Osteocyte (in vitro differentiated cells): ENCODE measurements at regions not wholly inside any gene's neighbourhood (a gene's known extent, or its start where the extent isn't known, plus 50 kb on each side); places are given as distances from the start of the nearest gene placed in this dataset.

Source experiments
- DNase-seq: peaks from one replicate; pipeline ENCODE4 v3.0.0; 2021; ENCODE audit warnings: mixed read lengths; ENCODE audit not compliant: unreplicated experiment; ENCODE audit errors: extremely low spot score
- H3K27ac Mint-ChIP-seq: one replicate; pipeline ENCODE4 v1.8.0; 2021; ENCODE audit warnings: mild to moderate bottlenecking, mixed read lengths; ENCODE audit not compliant: unreplicated experiment
- H3K27me3 Mint-ChIP-seq: one replicate; pipeline ENCODE4 v1.8.0; 2021; ENCODE audit warnings: mixed read lengths; ENCODE audit not compliant: unreplicated experiment
- H3K36me3 Mint-ChIP-seq: one replicate; pipeline ENCODE4 v1.8.0; 2021; ENCODE audit warnings: mixed read lengths; ENCODE audit not compliant: unreplicated experiment
- H3K4me1 Mint-ChIP-seq: one replicate; pipeline ENCODE4 v1.8.0; 2021; ENCODE audit warnings: mixed read lengths; ENCODE audit not compliant: unreplicated experiment
- H3K4me3 Mint-ChIP-seq: one replicate; pipeline ENCODE4 v1.8.0; 2021; ENCODE audit warnings: mild to moderate bottlenecking, moderate library complexity, mixed read lengths; ENCODE audit not compliant: unreplicated experiment
- H3K9me3 Mint-ChIP-seq: one replicate; pipeline ENCODE4 v1.8.0; 2021; ENCODE audit warnings: mixed read lengths; ENCODE audit not compliant: unreplicated experiment
- TF ChIP-seq, protein P1 (sequence below): fragments of 200-600 bp; sonication (generic); IDR thresholded peaks from 2 replicates; pipeline ENCODE4 v1.5.0; 2021; ENCODE audit warnings: antibody characterized with exemption, mild to moderate bottlenecking, moderate library complexity

DNA sequence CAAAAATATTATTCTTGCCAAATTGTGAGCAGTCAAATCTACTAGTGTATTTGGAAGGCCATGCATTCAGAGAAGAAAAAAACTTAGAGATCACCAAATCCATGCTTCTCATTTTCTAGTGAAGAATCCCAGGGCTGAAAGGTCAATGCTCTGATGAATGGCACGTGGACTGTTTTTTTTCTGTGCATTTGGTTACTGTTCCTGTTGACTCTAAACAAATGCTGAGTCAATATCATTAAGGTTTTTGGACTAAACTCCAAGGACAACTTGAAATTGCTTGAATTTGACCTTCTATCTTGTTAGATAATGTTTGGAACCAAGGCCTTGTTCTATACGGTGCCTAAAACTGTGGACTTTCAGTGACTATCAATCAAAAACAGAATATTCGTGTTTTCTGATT lies 142.2 kb downstream of the OSTF1 start:
- Mint-ChIP-seq H3K27me3 (peaks cover 16% of the 10 kb centered on the region), H3K27ac (no peak overlapping the region), H3K36me3 (no peaks in the 10 kb centered on the region), H3K4me1 (no peaks in the 10 kb centered on the region), H3K9me3 (peaks cover 3% of the 10 kb centered on the region), H3K4me3 (no peak overlapping the region)
- no peak for DNase-seq
- TF ChIP-seq, protein P1, sequence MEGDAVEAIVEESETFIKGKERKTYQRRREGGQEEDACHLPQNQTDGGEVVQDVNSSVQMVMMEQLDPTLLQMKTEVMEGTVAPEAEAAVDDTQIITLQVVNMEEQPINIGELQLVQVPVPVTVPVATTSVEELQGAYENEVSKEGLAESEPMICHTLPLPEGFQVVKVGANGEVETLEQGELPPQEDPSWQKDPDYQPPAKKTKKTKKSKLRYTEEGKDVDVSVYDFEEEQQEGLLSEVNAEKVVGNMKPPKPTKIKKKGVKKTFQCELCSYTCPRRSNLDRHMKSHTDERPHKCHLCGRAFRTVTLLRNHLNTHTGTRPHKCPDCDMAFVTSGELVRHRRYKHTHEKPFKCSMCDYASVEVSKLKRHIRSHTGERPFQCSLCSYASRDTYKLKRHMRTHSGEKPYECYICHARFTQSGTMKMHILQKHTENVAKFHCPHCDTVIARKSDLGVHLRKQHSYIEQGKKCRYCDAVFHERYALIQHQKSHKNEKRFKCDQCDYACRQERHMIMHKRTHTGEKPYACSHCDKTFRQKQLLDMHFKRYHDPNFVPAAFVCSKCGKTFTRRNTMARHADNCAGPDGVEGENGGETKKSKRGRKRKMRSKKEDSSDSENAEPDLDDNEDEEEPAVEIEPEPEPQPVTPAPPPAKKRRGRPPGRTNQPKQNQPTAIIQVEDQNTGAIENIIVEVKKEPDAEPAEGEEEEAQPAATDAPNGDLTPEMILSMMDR = no peak

DNA sequence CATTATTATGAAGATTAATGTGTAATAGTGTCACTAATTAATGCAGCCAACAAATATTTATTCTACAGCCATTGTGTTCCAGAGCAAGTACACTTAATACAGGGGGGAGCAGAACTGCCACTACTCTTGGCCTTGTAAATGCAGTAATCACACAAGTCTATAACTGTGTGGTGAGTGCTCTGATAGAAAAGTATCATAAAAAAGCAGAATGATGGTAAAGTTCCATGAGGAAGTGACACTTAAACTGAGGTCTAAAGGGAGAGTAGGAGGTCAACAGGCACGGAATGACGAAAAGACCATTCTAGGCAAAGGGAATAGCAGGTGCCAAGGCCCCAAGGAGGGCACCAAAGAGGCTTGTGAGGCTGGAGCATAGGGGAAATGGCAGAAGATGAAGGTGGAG lies 142.9 kb downstream of the OSTF1 start:
- TF ChIP-seq, protein P1 = no peak
- peaks cover 16% of the 10 kb centered on the region for H3K27me3 Mint-ChIP-seq
- DNase-seq = no peak
- H3K9me3 Mint-ChIP-seq = peaks cover 3% of the 10 kb centered on the region
- no peaks in the 10 kb centered on the region for H3K36me3 Mint-ChIP-seq
- H3K4me3 Mint-ChIP-seq = no peak overlapping the region
- H3K4me1 Mint-ChIP-seq = no peaks in the 10 kb centered on the region
- H3K27ac Mint-ChIP-seq = no peak overlapping the region

DNA sequence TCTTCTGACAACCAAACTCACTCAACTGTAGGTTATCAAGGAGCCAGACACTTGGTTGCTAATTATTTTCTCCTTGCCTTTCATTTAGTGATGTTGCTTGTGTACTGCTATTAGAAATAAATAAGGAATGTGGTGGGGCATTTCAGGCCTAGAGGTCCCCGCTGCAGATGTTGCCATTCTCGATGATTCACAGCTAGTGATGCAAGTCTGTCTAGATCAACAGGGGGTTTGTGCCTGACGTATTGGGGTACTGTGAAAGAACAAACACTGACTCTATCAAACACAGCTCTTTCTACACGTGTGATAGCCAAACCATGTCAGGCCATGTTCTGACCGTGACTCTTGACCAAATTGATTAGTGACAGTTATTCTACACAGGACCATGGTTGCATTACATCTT lies 144.7 kb downstream of the OSTF1 start:
- H3K9me3 Mint-ChIP-seq = no peaks in the 10 kb centered on the region
- no peaks in the 10 kb centered on the region for H3K36me3 Mint-ChIP-seq
- no peak for DNase-seq
- H3K4me3 Mint-ChIP-seq = no peak overlapping the region
- TF ChIP-seq, protein P1 = no peak
- H3K27ac Mint-ChIP-seq = no peak overlapping the region
- peaks cover 14% of the 10 kb centered on the region for H3K27me3 Mint-ChIP-seq
- H3K4me1 Mint-ChIP-seq = no peaks in the 10 kb centered on the region

DNA sequence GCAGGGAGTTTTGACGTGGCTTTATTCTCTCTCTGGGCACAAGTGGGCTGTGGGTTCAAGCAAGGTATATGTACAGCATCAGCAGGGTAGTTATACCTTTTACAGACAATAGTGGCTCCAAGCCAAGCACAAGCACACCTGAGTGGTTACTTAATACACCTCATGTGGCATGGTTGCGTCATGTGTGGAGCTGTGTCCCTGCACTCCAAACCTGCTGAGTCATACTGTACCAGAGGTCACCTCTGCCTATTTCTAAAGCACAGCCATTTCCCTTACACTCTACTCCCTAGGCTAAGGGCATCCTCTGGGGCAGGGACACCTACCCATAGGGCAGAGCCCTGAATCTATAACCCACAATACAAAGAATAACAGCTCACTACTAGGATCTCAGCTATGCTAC lies 147.3 kb downstream of the OSTF1 start:
- TF ChIP-seq, protein P1 = no peak
- no peak for DNase-seq
- H3K9me3 Mint-ChIP-seq = no peaks in the 10 kb centered on the region
- H3K36me3 Mint-ChIP-seq = no peaks in the 10 kb centered on the region
- no peak overlapping the region for H3K4me3 Mint-ChIP-seq
- no peak overlapping the region for H3K27ac Mint-ChIP-seq
- H3K27me3 Mint-ChIP-seq = peaks cover 22% of the 10 kb centered on the region
- H3K4me1 Mint-ChIP-seq = no peaks in the 10 kb centered on the region

DNA sequence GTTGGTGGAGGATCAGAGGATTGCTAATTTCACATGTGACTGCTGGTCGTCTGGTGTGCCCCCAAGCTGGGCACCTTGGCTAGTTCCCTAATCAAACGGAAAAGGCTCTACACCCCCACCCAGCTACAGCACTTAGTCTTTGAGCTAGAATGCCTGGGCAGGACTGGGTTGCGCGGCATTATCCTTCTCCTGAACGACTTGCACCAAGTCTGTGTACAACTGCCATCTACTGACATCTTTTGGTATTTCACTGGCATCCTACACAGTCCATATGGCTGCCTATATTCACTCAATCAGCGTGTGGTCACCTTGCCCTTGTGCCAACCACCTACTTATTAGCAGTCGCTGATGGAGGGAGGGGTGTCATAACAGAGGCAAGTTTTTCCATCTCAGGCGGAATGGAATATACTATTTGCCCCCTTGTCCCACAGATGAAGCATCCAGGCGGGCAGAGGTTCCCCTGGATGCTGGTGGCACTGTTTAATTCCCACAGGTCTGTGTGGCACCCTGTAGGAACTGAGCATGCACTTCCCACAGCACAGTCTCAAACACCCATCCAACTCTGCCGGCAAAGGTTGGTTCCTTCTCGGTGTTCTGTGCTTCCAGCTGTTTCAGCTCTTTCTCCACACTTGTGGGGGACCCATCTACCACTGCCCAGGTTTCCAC lies 150.1 kb downstream of the OSTF1 start:
- DNase-seq = no peak
- Mint-ChIP-seq H3K4me1 (no peaks in the 10 kb centered on the region), H3K4me3 (no peak overlapping the region), H3K9me3 (no peaks in the 10 kb centered on the region), H3K27me3 (peaks cover 15% of the 10 kb centered on the region), H3K36me3 (no peaks in the 10 kb centered on the region), H3K27ac (no peak overlapping the region)
- TF ChIP-seq, protein P1 = peak; percentile 72
